Astrocyte (in vitro differentiated cells and primary cell): ENCODE measurements at regions not wholly inside any gene's neighbourhood (a gene's known extent, or its start where the extent isn't known, plus 50 kb on each side); places are given as distances from the start of the nearest gene placed in this dataset.

Experiments
- DNase-seq: peaks from one replicate; pipeline ENCODE4 v3.0.0-alpha.2; 2010; ENCODE audit warnings: low read depth
- FAIRE-seq: peaks from 2 replicates; lab custom pipeline; 2011; peaks lifted over from hg19 to GRCh38; lab: Jason Lieb, UNC
- H2AFZ ChIP-seq: 2 replicates; pipeline ENCODE4 v1.6.0; 2012; ENCODE audit warnings: low read depth, low read length, inconsistent platforms
- H3K27ac ChIP-seq: 2 replicates; pipeline ENCODE4 v1.5.1; 2011; ENCODE audit warnings: low read depth, low read length, inconsistent platforms
- H3K27me3 ChIP-seq: 2 replicates; pipeline ENCODE4 v1.6.0; 2011; ENCODE audit warnings: low read length, inconsistent platforms; ENCODE audit not compliant: insufficient read depth
- H3K36me3 ChIP-seq: 2 replicates; pipeline ENCODE4 v1.5.1; 2011; ENCODE audit warnings: low read length, inconsistent platforms; ENCODE audit not compliant: insufficient read depth
- H3K4me1 ChIP-seq: 2 replicates; pipeline ENCODE4 v1.5.1; 2011; ENCODE audit warnings: low read length, inconsistent platforms; ENCODE audit not compliant: insufficient read depth
- H3K4me2 ChIP-seq: 2 replicates; pipeline ENCODE4 v1.6.0; 2012; ENCODE audit warnings: low read length, inconsistent platforms
- H3K4me3 ChIP-seq: 2 replicates; pipeline ENCODE4 v1.5.1; 2011; ENCODE audit warnings: low read depth, mild to moderate bottlenecking, low read length, inconsistent platforms; ENCODE audit not compliant: insufficient read depth
- H3K79me2 ChIP-seq: 2 replicates; pipeline ENCODE4 v1.6.0; 2012; ENCODE audit warnings: mild to moderate bottlenecking, low read length, inconsistent platforms; ENCODE audit not compliant: insufficient read depth
- H3K9ac ChIP-seq: 2 replicates; pipeline ENCODE4 v1.6.0; 2012; ENCODE audit warnings: mild to moderate bottlenecking, low read length, inconsistent platforms
- H3K9me3 ChIP-seq: 2 replicates; pipeline ENCODE4 v1.5.1; 2012; ENCODE audit warnings: low read depth, mild to moderate bottlenecking, low read length, inconsistent platforms; ENCODE audit not compliant: insufficient read depth
- H4K20me1 ChIP-seq: 2 replicates; pipeline ENCODE4 v1.6.0; 2012; ENCODE audit warnings: low read length, inconsistent platforms; ENCODE audit not compliant: insufficient read depth
- H3K27ac Mint-ChIP-seq: one replicate; pipeline ENCODE4 v1.8.0; 2021; ENCODE audit warnings: mild to moderate bottlenecking, mixed read lengths; ENCODE audit not compliant: unreplicated experiment
- H3K27me3 Mint-ChIP-seq: one replicate; pipeline ENCODE4 v1.8.0; 2021; ENCODE audit warnings: low read depth, mixed read lengths; ENCODE audit not compliant: unreplicated experiment
- H3K36me3 Mint-ChIP-seq: one replicate; pipeline ENCODE4 v1.8.0; 2021; ENCODE audit warnings: low read depth, mixed read lengths; ENCODE audit not compliant: unreplicated experiment
- H3K4me1 Mint-ChIP-seq: one replicate; pipeline ENCODE4 v1.8.0; 2021; ENCODE audit warnings: low read depth, mixed read lengths; ENCODE audit not compliant: unreplicated experiment
- H3K4me3 Mint-ChIP-seq: one replicate; pipeline ENCODE4 v1.8.0; 2021; ENCODE audit warnings: mild to moderate bottlenecking, moderate library complexity, mixed read lengths; ENCODE audit not compliant: unreplicated experiment
- H3K9me3 Mint-ChIP-seq: one replicate; pipeline ENCODE4 v1.8.0; 2021; ENCODE audit warnings: mild to moderate bottlenecking, mixed read lengths; ENCODE audit not compliant: unreplicated experiment
- EZH2 ChIP-seq: IDR thresholded peaks from 2 replicates; pipeline ENCODE4 v1.6.1; 2012; ENCODE audit warnings: mild to moderate bottlenecking, low read length, inconsistent platforms; ENCODE audit not compliant: insufficient read depth
- TF ChIP-seq, protein P1 (sequence below): IDR thresholded peaks from 2 replicates; pipeline ENCODE4 v1.5.1; 2011; ENCODE audit warnings: low read depth, mild to moderate bottlenecking, inconsistent platforms, low read length, moderate library complexity; ENCODE audit not compliant: insufficient read depth

DNA sequence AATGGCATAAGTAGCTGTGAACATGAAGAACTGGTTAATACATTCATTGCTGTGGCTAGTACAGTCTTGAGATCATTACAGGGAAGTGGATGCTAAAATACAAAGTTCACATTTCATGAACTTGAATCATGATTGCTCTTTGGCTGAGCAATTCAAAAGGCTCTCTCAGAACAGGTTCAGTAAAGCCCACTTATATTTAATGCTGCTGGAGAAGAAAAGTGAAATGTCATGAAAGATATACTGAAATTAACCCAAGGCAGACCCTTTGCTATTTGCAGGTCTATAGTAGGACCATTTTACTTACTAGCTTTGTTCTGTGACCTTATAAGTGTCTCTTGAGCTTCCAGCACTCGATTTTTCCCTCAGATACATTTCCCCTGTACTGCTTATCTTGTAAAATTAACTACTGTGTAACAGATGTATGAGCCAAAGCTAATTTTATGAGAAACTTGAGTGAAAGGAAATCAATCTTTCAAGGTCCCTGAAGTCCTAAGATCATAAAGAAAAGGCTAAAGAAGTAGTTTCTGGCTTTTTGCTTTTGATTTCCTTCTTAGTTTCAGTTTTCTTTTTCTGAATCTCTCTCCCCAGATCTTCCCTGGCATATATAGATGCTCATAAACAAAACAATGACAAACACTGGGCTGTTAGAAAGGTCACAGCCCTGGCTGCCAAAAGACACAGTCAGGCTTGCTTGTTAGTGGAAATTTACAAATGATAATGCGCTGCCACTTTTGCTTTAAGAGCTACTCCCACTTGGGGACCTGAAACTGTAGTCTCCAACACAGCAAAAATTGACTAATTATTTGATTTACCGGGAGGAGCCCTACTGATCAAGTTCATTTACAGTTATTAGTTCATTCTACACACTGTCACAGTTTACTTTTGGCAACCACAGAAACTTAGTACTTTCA, 132.7 kb upstream of the XPO1 start:
- peak overlapping the region; percentile 41 for H2AFZ ChIP-seq
- no peaks in the 10 kb centered on the region for H3K27me3 ChIP-seq
- DNase-seq (peak; percentile 29), FAIRE-seq (no peak)
- no peaks in the 10 kb centered on the region for H3K36me3 ChIP-seq
- H3K4me1 ChIP-seq, result no peaks in the 10 kb centered on the region
- H3K9me3 ChIP-seq, result no peaks in the 10 kb centered on the region
- peak overlapping the region; percentile 34 for H3K4me2 ChIP-seq
- peak overlapping the region; percentile 3 for H3K9ac ChIP-seq
- H3K27ac ChIP-seq, result no peak overlapping the region
- Mint-ChIP-seq H3K27me3 (no peaks in the 10 kb centered on the region), H3K27ac (peak overlapping the region; percentile 56), H3K4me1 (peaks cover 14% of the 10 kb centered on the region), H3K9me3 (peaks cover 15% of the 10 kb centered on the region), H3K4me3 (no peak overlapping the region), H3K36me3 (peaks cover 5% of the 10 kb centered on the region)
- TF ChIP-seq, protein P1, sequence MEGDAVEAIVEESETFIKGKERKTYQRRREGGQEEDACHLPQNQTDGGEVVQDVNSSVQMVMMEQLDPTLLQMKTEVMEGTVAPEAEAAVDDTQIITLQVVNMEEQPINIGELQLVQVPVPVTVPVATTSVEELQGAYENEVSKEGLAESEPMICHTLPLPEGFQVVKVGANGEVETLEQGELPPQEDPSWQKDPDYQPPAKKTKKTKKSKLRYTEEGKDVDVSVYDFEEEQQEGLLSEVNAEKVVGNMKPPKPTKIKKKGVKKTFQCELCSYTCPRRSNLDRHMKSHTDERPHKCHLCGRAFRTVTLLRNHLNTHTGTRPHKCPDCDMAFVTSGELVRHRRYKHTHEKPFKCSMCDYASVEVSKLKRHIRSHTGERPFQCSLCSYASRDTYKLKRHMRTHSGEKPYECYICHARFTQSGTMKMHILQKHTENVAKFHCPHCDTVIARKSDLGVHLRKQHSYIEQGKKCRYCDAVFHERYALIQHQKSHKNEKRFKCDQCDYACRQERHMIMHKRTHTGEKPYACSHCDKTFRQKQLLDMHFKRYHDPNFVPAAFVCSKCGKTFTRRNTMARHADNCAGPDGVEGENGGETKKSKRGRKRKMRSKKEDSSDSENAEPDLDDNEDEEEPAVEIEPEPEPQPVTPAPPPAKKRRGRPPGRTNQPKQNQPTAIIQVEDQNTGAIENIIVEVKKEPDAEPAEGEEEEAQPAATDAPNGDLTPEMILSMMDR, result no peak
- no peak for TF ChIP-seq EZH2
- H3K79me2 ChIP-seq, result no peaks in the 10 kb centered on the region
- H3K4me3 ChIP-seq, result no peak overlapping the region
- no peaks in the 10 kb centered on the region for H4K20me1 ChIP-seq

DNA sequence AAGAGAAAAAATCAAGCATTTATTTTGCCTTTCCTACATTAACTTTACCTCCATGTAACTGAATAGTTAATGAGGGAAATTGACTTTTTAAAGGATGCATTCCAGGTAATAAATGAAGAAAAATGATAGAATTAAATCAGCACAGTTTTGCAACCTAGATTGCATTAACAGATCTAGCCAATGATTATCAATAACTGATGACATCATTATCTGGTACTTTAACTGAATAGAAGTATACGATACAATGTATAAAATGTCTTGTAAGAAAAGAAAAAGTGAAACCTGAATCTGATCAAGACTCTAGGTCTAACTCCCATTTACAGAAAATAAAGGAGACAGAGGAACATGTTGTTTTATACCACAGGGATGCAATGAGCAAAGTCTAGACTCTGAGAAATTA, 126.0 kb upstream of the XPO1 start:
- FAIRE-seq, result no peak
- no peak for DNase-seq
- Histone ChIP-seq H3K4me3 (no peak overlapping the region), H3K9ac (no peak overlapping the region), H3K9me3 (no peaks in the 10 kb centered on the region), H3K27me3 (peaks cover 3% of the 10 kb centered on the region), H3K4me2 (no peak overlapping the region), H3K4me1 (peaks cover 6% of the 10 kb centered on the region), H2AFZ (no peak overlapping the region), H3K36me3 (no peaks in the 10 kb centered on the region), H3K27ac (no peak overlapping the region), H3K79me2 (no peaks in the 10 kb centered on the region), H4K20me1 (no peaks in the 10 kb centered on the region)
- Mint-ChIP-seq H3K4me3 (no peak overlapping the region), H3K36me3 (no peaks in the 10 kb centered on the region), H3K9me3 (no peaks in the 10 kb centered on the region), H3K4me1 (peaks cover 4% of the 10 kb centered on the region), H3K27ac (no peak overlapping the region), H3K27me3 (no peaks in the 10 kb centered on the region)
- no peak for TF ChIP-seq EZH2

DNA sequence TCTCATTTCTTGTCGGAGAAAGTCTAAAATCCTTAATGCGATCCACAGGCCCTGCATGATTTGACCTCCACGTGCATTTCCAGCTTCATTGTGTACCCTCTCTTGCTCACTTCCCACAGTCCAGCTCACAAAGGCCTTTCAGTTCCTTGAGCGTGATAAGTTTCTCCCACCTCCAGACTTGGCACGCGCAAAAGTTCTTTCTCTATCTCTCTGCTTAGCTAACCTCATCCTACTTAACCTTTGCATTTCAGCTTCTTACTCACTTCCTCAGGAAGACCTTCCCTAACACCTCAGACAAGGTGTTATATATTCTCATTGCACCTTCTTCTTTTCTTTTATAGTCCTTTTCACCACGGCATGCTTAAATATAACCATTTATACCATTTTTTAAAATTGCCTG, 124.8 kb upstream of the XPO1 start:
- H3K9ac ChIP-seq, result no peak overlapping the region
- no peak overlapping the region for H2AFZ ChIP-seq
- Mint-ChIP-seq H3K4me3 (no peak overlapping the region), H3K27me3 (no peaks in the 10 kb centered on the region), H3K4me1 (peaks cover 7% of the 10 kb centered on the region), H3K36me3 (no peaks in the 10 kb centered on the region), H3K9me3 (no peaks in the 10 kb centered on the region), H3K27ac (no peak overlapping the region)
- no peak overlapping the region for H3K4me2 ChIP-seq
- TF ChIP-seq, protein P1, result no peak
- no peak for TF ChIP-seq EZH2
- FAIRE-seq (no peak), DNase-seq (no peak)
- peaks cover 6% of the 10 kb centered on the region for H3K4me1 ChIP-seq
- no peaks in the 10 kb centered on the region for H3K36me3 ChIP-seq
- no peaks in the 10 kb centered on the region for H4K20me1 ChIP-seq
- no peaks in the 10 kb centered on the region for H3K9me3 ChIP-seq
- H3K4me3 ChIP-seq, result no peak overlapping the region
- no peaks in the 10 kb centered on the region for H3K79me2 ChIP-seq
- peaks cover 3% of the 10 kb centered on the region for H3K27me3 ChIP-seq
- H3K27ac ChIP-seq, result no peak overlapping the region
